CD14-positive monocyte (primary cell): ENCODE measurements at regions not wholly inside any gene's neighbourhood (a gene's known extent, or its start where the extent isn't known, plus 50 kb on each side); places are given as distances from the start of the nearest gene placed in this dataset.

Experiments used
- DNase-seq, 3 donors: peaks; one replicate each; pipeline ENCODE4 v3.0.0-alpha.2; 2011 to 2022
- H2AFZ ChIP-seq: 2 replicates; pipeline ENCODE4 v1.6.0; 2012; ENCODE audit warnings: mild to moderate bottlenecking, low read depth, low read length, inconsistent platforms; ENCODE audit not compliant: insufficient read depth, poor library complexity, severe bottlenecking
- H3K27ac ChIP-seq, 2 donors: 1 replicate in 1 of 2; 2 replicates in 1 of 2; pipeline ENCODE4 v1.5.1; 2012 to 2013; ENCODE audit warnings: low read length in 2 of 2, control low read depth in 1 of 2, inconsistent platforms in 1 of 2, low read depth in 1 of 2, mild to moderate bottlenecking in 1 of 2
- H3K27me3 ChIP-seq, 2 donors: one replicate each; pipeline versions ENCODE4 v1.6.0 to v1.6.1; 2011 to 2013; ENCODE audit warnings: low read length in 2 of 2; ENCODE audit not compliant: control insufficient read depth in 2 of 2, insufficient read depth in 2 of 2
- H3K36me3 ChIP-seq, 2 donors: replicated peaks in 1 of 2; 1 replicate in 1 of 2; 2 replicates in 1 of 2; pipeline versions ENCODE4 v1.5.1 to v1.6.1; 2012 to 2013; ENCODE audit warnings: low read length in 2 of 2, control low read depth in 1 of 2, inconsistent platforms in 1 of 2, mild to moderate bottlenecking in 1 of 2; ENCODE audit not compliant: insufficient read depth in 2 of 2, control insufficient read depth in 1 of 2
- H3K4me1 ChIP-seq, 2 donors: 1 replicate in 1 of 2; 2 replicates in 1 of 2; pipeline versions ENCODE4 v1.5.1 to v1.6.1; 2012 to 2013; ENCODE audit warnings: low read length in 2 of 2, control low read depth in 1 of 2, inconsistent platforms in 1 of 2, mild to moderate bottlenecking in 1 of 2, moderate library complexity in 1 of 2; ENCODE audit not compliant: insufficient read depth in 2 of 2, control insufficient read depth in 1 of 2
- H3K4me2 ChIP-seq: replicated peaks from 2 replicates; pipeline ENCODE3; 2012; ENCODE audit warnings: low read length, moderate library complexity, mild to moderate bottlenecking; ENCODE audit not compliant: poor library complexity, severe bottlenecking; ENCODE audit errors: extremely low read depth
- H3K4me3 ChIP-seq, 3 experiments: fragments of 200-600 bp in 1 of 3; sonication (generic) in 1 of 3; replicated peaks in 1 of 3; 1 replicate in 2 of 3; 2 replicates in 1 of 3; pipeline ENCODE4 v1.5.1; 2011 to 2013; ENCODE audit warnings: low read length in 3 of 3, mild to moderate bottlenecking in 3 of 3, control low read depth in 2 of 3, low read depth in 2 of 3, inconsistent platforms in 1 of 3, moderate library complexity in 1 of 3
- H3K79me2 ChIP-seq: 2 replicates; pipeline ENCODE4 v1.6.0; 2012; ENCODE audit warnings: mild to moderate bottlenecking, control low read depth, inconsistent platforms, low read length, moderate library complexity; ENCODE audit not compliant: insufficient read depth
- H3K9ac ChIP-seq: 2 replicates; pipeline ENCODE4 v1.6.0; 2017; ENCODE audit warnings: low read length, mild to moderate bottlenecking; ENCODE audit not compliant: insufficient read depth, poor library complexity, severe bottlenecking
- H3K9me3 ChIP-seq, 2 donors: replicated peaks in 1 of 2; 1 replicate in 1 of 2; 2 replicates in 1 of 2; pipeline versions ENCODE4 v1.5.1 to v1.6.1; 2012 to 2013; ENCODE audit warnings: low read length in 2 of 2, control low read depth in 1 of 2; ENCODE audit not compliant: control insufficient read depth in 1 of 2, insufficient read depth in 1 of 2
- H4K20me1 ChIP-seq: 2 replicates; pipeline ENCODE4 v1.6.0; 2012; ENCODE audit warnings: mild to moderate bottlenecking, low read length, control low read depth, moderate library complexity; ENCODE audit not compliant: insufficient read depth
- H3K27ac Mint-ChIP-seq, 7 donors: one replicate each; pipeline ENCODE4 v1.8.0; 2020; ENCODE audit warnings: mild to moderate bottlenecking in 7 of 7, mixed read lengths in 7 of 7, moderate library complexity in 6 of 7, inconsistent platforms in 2 of 7
- H3K27me3 Mint-ChIP-seq, 3 donors: one replicate each; pipeline ENCODE4 v1.8.0; 2021 to 2022; ENCODE audit warnings: low read depth in 3 of 3, mild to moderate bottlenecking in 3 of 3, mixed read lengths in 3 of 3, moderate library complexity in 3 of 3, inconsistent platforms in 1 of 3
- H3K36me3 Mint-ChIP-seq, 2 donors: one replicate each; pipeline ENCODE4 v1.8.0; 2020; ENCODE audit warnings: mixed read lengths in 2 of 2, inconsistent platforms in 1 of 2, mild to moderate bottlenecking in 1 of 2
- H3K4me1 Mint-ChIP-seq: one replicate; pipeline ENCODE4 v1.8.0; 2020; ENCODE audit warnings: mild to moderate bottlenecking, mixed read lengths
- H3K4me3 Mint-ChIP-seq, 2 donors: one replicate each; pipeline ENCODE4 v1.8.0; 2020; ENCODE audit warnings: mild to moderate bottlenecking in 2 of 2, mixed read lengths in 2 of 2, moderate library complexity in 1 of 2
- H3K9me3 Mint-ChIP-seq, 7 donors: one replicate each; pipeline ENCODE4 v1.8.0; 2020 to 2022; ENCODE audit warnings: mixed read lengths in 7 of 7, mild to moderate bottlenecking in 6 of 7, moderate library complexity in 6 of 7, inconsistent platforms in 2 of 7
- CTCF ChIP-seq: fragments of 200-600 bp; IDR thresholded peaks from one replicate; pipeline ENCODE4 v1.8.0; 2022; ENCODE audit warnings: antibody characterized with exemption, mild to moderate bottlenecking
- WGBS: methylation state at CpG from one replicate; pipeline ENCODE4 v1.1.5; 2013; ENCODE audit warnings: missing lambda C conversion rate; ENCODE audit not compliant: insufficient coverage; 5-methylcytosine and 5-hydroxymethylcytosine counted together
- intact Hi-C, 2 donors: fragments of 100-400 bp; cut with micrococcal nuclease; formaldehyde crosslinking; loops; one replicate each; pipeline versions ENCODE4 v1.15.0 to v1.15.1; 2023

- Mint-ChIP-seq H3K36me3 (no peaks in the 10 kb centered on the region), H3K27ac (no peak overlapping the region), H3K4me3 (no peak overlapping the region), H3K9me3 (peaks cover 0 to 2% (median 0%) of the 10 kb centered on the region in 7 donors), H3K27me3 (peaks cover 0 to 1% (median 0%) of the 10 kb centered on the region in 3 donors), H3K4me1 (no peaks in the 10 kb centered on the region)
- Histone ChIP-seq H3K9me3 (no peaks in the 10 kb centered on the region), H3K27ac (no peak overlapping the region), H3K4me2 (no peak overlapping the region), H3K36me3 (no peaks in the 10 kb centered on the region), H2AFZ (no peak overlapping the region), H3K9ac (no peak overlapping the region), H3K4me1 (no peaks in the 10 kb centered on the region), H3K4me3 (no peak overlapping the region), H4K20me1 (no peaks in the 10 kb centered on the region), H3K27me3 (no peaks in the 10 kb centered on the region), H3K79me2 (no peaks in the 10 kb centered on the region)
- intact Hi-C loops: no loop called here
- no CpG with 5 or more reads among the region's 3 CpGs for WGBS
- no peak for DNase-seq
- no peak for TF ChIP-seq CTCF
Observed at GRCh38 chr15:97457203-97457847, 503.2 kb upstream of the ARRDC4 start.

- Histone ChIP-seq H3K27ac (no peak overlapping the region), H3K4me3 (no peak overlapping the region), H3K9ac (no peak overlapping the region), H3K4me1 (no peaks in the 10 kb centered on the region), H4K20me1 (no peaks in the 10 kb centered on the region), H3K79me2 (no peaks in the 10 kb centered on the region), H3K4me2 (no peak overlapping the region), H2AFZ (no peak overlapping the region), H3K36me3 (no peaks in the 10 kb centered on the region), H3K9me3 (no peaks in the 10 kb centered on the region), H3K27me3 (no peaks in the 10 kb centered on the region)
- TF ChIP-seq CTCF: no peak
- Mint-ChIP-seq H3K4me3 (no peak overlapping the region), H3K36me3 (no peaks in the 10 kb centered on the region), H3K4me1 (no peaks in the 10 kb centered on the region), H3K27me3 (peaks cover 0 to 2% (median 1%) of the 10 kb centered on the region in 3 donors), H3K9me3 (peaks cover 0 to 2% (median 0%) of the 10 kb centered on the region in 7 donors), H3K27ac (no peak overlapping the region)
- intact Hi-C loops: no loop called here
- 100% methylated on average over 1 of the region's 1 CpG for WGBS
- no peak for DNase-seq
Observed at GRCh38 chr15:97459771-97460170, 500.7 kb upstream of the ARRDC4 start.
